Thymus (tissue), 11 donors: ENCODE measurements at regions not wholly inside any gene's neighbourhood (a gene's known extent, or its start where the extent isn't known, plus 50 kb on each side); places are given as distances from the start of the nearest gene placed in this dataset.
A peak's percentile ranks its signal among the peaks of the same experiment; 100 is the strongest.

Experiments used
- DNase-seq, 9 donors: peaks; one replicate each; pipeline ENCODE4 v3.0.0-alpha.2; 2013; ENCODE audit warnings: low spot score in 9 of 9, low read depth in 6 of 9, missing footprints in 1 of 9
- H3K27ac ChIP-seq, 2 donors: one replicate each; pipeline ENCODE4 v1.5.1; 2013; ENCODE audit warnings: control low read depth in 1 of 2, low read depth in 1 of 2, low read length in 1 of 2, mild to moderate bottlenecking in 1 of 2, moderate library complexity in 1 of 2
- H3K27me3 ChIP-seq, 2 donors: one replicate each; pipeline ENCODE4 v1.5.1; 2013; ENCODE audit warnings: low read length in 1 of 2; ENCODE audit not compliant: control insufficient read depth in 2 of 2, insufficient read depth in 1 of 2
- H3K36me3 ChIP-seq, 2 donors: one replicate each; pipeline ENCODE4 v1.5.1; 2013; ENCODE audit warnings: low read length in 1 of 2, mild to moderate bottlenecking in 1 of 2, moderate library complexity in 1 of 2; ENCODE audit not compliant: control insufficient read depth in 2 of 2, insufficient read depth in 2 of 2
- H3K4me1 ChIP-seq, 2 donors: one replicate each; pipeline ENCODE4 v1.5.1; 2013; ENCODE audit warnings: low read length in 2 of 2; ENCODE audit not compliant: control insufficient read depth in 2 of 2, insufficient read depth in 2 of 2
- H3K4me3 ChIP-seq, 2 donors: one replicate each; pipeline ENCODE4 v1.5.1; 2013; ENCODE audit warnings: low read length in 2 of 2, control low read depth in 1 of 2, mild to moderate bottlenecking in 1 of 2
- H3K9me3 ChIP-seq, 2 donors: one replicate each; pipeline ENCODE4 v1.5.1; 2013; ENCODE audit warnings: low read length in 1 of 2, mild to moderate bottlenecking in 1 of 2; ENCODE audit not compliant: control insufficient read depth in 2 of 2, insufficient read depth in 1 of 2
- WGBS: extraction: QIAGEN DNeasy Blood & Tissue Kit; methylation state at CpG from one replicate; pipeline ENCODE4 v1.1.7; 2013; 5-methylcytosine and 5-hydroxymethylcytosine counted together
- donor health status: healthy.

- peaks cover 0 to 18% of the 10 kb centered on the region in 2 donors for H3K4me1 ChIP-seq
- WGBS, result 97% methylated on average over 4 of the region's 4 CpGs
- H3K9me3 ChIP-seq, result peaks cover 0 to 5% of the 10 kb centered on the region in 2 donors
- no peak overlapping the region for H3K4me3 ChIP-seq
- DNase-seq, result no peak
- no peak overlapping the region for H3K27ac ChIP-seq
- no peaks in the 10 kb centered on the region for H3K36me3 ChIP-seq
- no peaks in the 10 kb centered on the region for H3K27me3 ChIP-seq
Measured at GRCh38 chr2:105959357-105959756, 214.6 kb downstream of the NCK2 start.

DNA sequence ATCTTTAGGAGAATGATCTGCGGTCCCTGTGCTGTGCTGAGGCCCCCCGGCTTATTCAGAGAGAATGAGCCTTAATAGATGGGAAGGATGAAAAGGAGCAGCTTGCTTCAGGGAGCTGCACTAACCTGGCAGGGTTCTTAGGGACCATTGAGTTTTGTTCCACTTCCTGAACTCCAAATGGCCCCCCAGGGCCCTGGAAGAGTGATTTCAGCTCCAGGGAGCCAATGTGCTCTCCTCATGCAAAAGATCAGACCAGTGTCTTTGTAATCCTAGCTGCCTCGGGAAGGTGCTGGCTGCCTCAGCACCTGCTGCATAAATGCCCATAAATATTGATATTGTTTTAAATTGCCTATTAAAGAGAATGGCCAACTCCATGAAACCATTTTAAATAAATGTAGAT, 210.2 kb downstream of the NCK2 start:
- no peak for DNase-seq
- H3K36me3 ChIP-seq, result no peaks in the 10 kb centered on the region
- H3K9me3 ChIP-seq, result peaks cover 0 to 5% of the 10 kb centered on the region in 2 donors
- no peak overlapping the region for H3K27ac ChIP-seq
- WGBS, result 96% methylated on average over 3 of the region's 3 CpGs
- no peak overlapping the region for H3K4me3 ChIP-seq
- H3K4me1 ChIP-seq, result peaks cover 0 to 36% of the 10 kb centered on the region in 2 donors
- H3K27me3 ChIP-seq, result no peaks in the 10 kb centered on the region

DNA sequence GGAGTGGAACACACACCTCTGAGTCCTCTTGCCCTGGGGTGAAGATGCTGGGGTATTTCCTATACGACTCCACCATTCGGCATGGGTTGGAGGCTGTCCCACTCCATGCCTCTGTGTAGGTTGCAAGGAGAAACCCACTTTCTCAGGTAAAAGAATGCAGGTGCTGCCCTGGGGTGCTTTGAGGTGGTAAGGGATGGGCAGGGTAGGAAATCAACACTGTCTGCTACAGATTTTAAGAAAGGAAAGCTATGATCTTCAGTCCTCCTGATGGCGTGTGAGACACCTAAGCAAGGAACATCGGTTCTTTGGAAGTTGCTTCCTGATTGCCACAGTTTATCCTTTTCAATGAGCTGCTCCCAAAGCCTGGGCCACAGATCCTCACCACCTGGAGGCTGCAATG, 209.2 kb downstream of the NCK2 start:
- no peak for DNase-seq
- H3K36me3 ChIP-seq, result no peaks in the 10 kb centered on the region
- H3K9me3 ChIP-seq, result peaks cover 0 to 5% of the 10 kb centered on the region in 2 donors
- no peak overlapping the region for H3K4me3 ChIP-seq
- 87% methylated on average over 4 of the region's 4 CpGs for WGBS
- peaks cover 0 to 36% of the 10 kb centered on the region in 2 donors for H3K4me1 ChIP-seq
- H3K27ac ChIP-seq, result no peak overlapping the region
- H3K27me3 ChIP-seq, result no peaks in the 10 kb centered on the region

DNA sequence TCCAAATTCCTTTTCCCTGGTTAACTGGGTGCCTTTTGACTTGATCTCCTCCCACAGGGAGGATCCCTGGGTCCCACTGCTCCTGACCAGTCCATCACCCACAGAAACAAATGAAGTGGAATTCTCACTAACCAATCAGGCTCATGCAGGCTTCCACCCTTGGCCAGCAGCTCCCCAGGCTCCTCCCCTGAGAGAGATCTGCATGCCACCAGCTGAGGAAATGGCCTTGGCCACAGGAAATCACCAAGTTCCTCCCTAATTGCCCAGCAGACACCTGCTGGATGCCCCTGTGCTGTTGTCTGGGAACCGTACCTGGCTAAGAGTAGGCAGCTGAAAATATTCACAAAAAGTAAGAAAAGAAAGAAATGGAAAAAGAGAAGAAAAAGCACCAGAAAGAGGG, 207.4 kb downstream of the NCK2 start:
- Histone ChIP-seq H3K27ac (no peak overlapping the region), H3K27me3 (no peaks in the 10 kb centered on the region), H3K4me3 (no peak overlapping the region), H3K9me3 (no peaks in the 10 kb centered on the region), H3K4me1 (peaks cover 0 to 25% of the 10 kb centered on the region in 2 donors), H3K36me3 (no peaks in the 10 kb centered on the region)
- WGBS, result 28% methylated on average over 1 of the region's 1 CpG
- no peak for DNase-seq

DNA sequence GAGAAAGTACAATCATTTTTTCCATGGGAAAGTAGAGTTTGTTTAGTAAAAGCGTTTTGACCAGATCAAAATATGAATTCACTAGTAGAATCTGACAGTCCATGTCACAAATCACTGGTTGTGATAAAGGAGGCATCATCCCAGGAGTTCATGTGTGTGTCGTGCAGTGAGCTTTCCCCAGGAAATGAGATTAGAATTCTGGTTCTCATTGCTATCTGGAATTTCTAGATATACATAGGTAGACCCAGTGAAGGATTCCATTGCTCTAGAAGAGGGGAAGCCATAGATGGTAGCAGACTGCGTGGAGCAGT, 206.6 kb downstream of the NCK2 start:
- no peaks in the 10 kb centered on the region for H3K36me3 ChIP-seq
- no peaks in the 10 kb centered on the region for H3K9me3 ChIP-seq
- 83% methylated on average over 3 of the region's 3 CpGs for WGBS
- H3K27me3 ChIP-seq, result no peaks in the 10 kb centered on the region
- peaks cover 0 to 24% of the 10 kb centered on the region in 2 donors for H3K4me1 ChIP-seq
- H3K4me3 ChIP-seq, result no peak overlapping the region
- no peak for DNase-seq
- no peak overlapping the region for H3K27ac ChIP-seq

- DNase-seq, result peak in 1 of 9 donors; percentile 37
- 91% methylated on average over 10 of the region's 10 CpGs for WGBS
- no peak overlapping the region for H3K27ac ChIP-seq
Measured at GRCh38 chr2:105950521-105951383, 206.0 kb downstream of the NCK2 start.

GRCh38 chr2:105943977-105944376, 199.3 kb downstream of the NCK2 start:
- Histone ChIP-seq H3K36me3 (no peaks in the 10 kb centered on the region), H3K27me3 (no peaks in the 10 kb centered on the region), H3K4me3 (no peak overlapping the region), H3K4me1 (no peaks in the 10 kb centered on the region), H3K27ac (no peak overlapping the region), H3K9me3 (peaks cover 0 to 4% of the 10 kb centered on the region in 2 donors)
- 97% methylated on average over 20 of the region's 20 CpGs for WGBS
- DNase-seq, result no peak

More at GRCh38 chr2:105950521-105951383, 206.0 kb downstream of the NCK2 start:
- H3K9me3 ChIP-seq, result no peaks in the 10 kb centered on the region
- no peaks in the 10 kb centered on the region for H3K36me3 ChIP-seq
- H3K4me1 ChIP-seq, result peaks cover 0 to 24% of the 10 kb centered on the region in 2 donors
- H3K27me3 ChIP-seq, result no peaks in the 10 kb centered on the region
- no peak overlapping the region for H3K4me3 ChIP-seq
